ENCODE measurements at regions not wholly inside any gene's neighbourhood (a gene's known extent, or its start where the extent isn't known, plus 50 kb on each side); places are given as distances from the start of the nearest gene placed in this dataset.
A peak's percentile ranks its signal among the peaks of the same experiment; 100 is the strongest.

GRCh38 chr4:106687026-106687425, 318.4 kb upstream of the GIMD1 start:
- ATAC-seq: no peak
- Histone ChIP-seq H2AFZ (0 out of 2 replicates have a peak overlapping the region, but pooled peaks have one; percentile 23), H3K79me2 (replicated peaks; ENCODE audit: insufficient read depth) (no peaks in the 10 kb centered on the region), H4K20me1 (replicated peaks; ENCODE audit: insufficient read depth) (no peaks in the 10 kb centered on the region), H3K27me3 (ENCODE audit: insufficient read depth) (no peaks in the 10 kb centered on the region), H3K4me1 (ENCODE audit: insufficient read depth) (no peaks in the 10 kb centered on the region), H3K4me2 (no peak overlapping the region), H3K4me3 (no peak overlapping the region), H3K36me3 (ENCODE audit: insufficient read depth) (no peaks in the 10 kb centered on the region), H3K27ac (ENCODE audit: low read depth) (no peak overlapping the region), H3K9me2 (ENCODE audit: insufficient read depth) (peaks cover 6% of the 10 kb centered on the region; the same call in 1 of the 2 replicates), H3F3A (replicated peaks; ENCODE audit: low read depth) (no peaks in the 10 kb centered on the region)
- Mint-ChIP-seq H3K9me3 (peaks cover 9% of the 10 kb centered on the region), H3K4me3 (no peak overlapping the region), H3K36me3 (ENCODE audit: low read depth) (peaks cover 3% of the 10 kb centered on the region; the same call in 2 of the 3 replicates), H3K4me1 (no peaks in the 10 kb centered on the region; the same call in 1 of the 3 replicates), H3K27ac (no peak overlapping the region), H3K27me3 (ENCODE audit: insufficient read depth, low read depth, poor library complexity) (no peaks in the 10 kb centered on the region)
- TF ChIP-seq ZNF462 (CRISPR knock-in tag; IDR thresholded peaks at IDR 0.05): no peak
- TF ChIP-seq, protein P1, sequence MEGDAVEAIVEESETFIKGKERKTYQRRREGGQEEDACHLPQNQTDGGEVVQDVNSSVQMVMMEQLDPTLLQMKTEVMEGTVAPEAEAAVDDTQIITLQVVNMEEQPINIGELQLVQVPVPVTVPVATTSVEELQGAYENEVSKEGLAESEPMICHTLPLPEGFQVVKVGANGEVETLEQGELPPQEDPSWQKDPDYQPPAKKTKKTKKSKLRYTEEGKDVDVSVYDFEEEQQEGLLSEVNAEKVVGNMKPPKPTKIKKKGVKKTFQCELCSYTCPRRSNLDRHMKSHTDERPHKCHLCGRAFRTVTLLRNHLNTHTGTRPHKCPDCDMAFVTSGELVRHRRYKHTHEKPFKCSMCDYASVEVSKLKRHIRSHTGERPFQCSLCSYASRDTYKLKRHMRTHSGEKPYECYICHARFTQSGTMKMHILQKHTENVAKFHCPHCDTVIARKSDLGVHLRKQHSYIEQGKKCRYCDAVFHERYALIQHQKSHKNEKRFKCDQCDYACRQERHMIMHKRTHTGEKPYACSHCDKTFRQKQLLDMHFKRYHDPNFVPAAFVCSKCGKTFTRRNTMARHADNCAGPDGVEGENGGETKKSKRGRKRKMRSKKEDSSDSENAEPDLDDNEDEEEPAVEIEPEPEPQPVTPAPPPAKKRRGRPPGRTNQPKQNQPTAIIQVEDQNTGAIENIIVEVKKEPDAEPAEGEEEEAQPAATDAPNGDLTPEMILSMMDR (conservative IDR thresholded peaks at IDR 0.05; ENCODE audit: low read depth in 2 of 2): no peak
- TF ChIP-seq EZH2phosphoT487 (IDR thresholded peaks at IDR 0.05; ENCODE audit: unreplicated experiment): no peak
- TF ChIP-seq POLR2AphosphoS5 (IDR thresholded peaks at IDR 0.05; ENCODE audit: low read depth): no peak
- no peak for TF ChIP-seq JUNB (IDR thresholded peaks at IDR 0.05; ENCODE audit: unreplicated experiment)
- TF ChIP-seq, protein P2, sequence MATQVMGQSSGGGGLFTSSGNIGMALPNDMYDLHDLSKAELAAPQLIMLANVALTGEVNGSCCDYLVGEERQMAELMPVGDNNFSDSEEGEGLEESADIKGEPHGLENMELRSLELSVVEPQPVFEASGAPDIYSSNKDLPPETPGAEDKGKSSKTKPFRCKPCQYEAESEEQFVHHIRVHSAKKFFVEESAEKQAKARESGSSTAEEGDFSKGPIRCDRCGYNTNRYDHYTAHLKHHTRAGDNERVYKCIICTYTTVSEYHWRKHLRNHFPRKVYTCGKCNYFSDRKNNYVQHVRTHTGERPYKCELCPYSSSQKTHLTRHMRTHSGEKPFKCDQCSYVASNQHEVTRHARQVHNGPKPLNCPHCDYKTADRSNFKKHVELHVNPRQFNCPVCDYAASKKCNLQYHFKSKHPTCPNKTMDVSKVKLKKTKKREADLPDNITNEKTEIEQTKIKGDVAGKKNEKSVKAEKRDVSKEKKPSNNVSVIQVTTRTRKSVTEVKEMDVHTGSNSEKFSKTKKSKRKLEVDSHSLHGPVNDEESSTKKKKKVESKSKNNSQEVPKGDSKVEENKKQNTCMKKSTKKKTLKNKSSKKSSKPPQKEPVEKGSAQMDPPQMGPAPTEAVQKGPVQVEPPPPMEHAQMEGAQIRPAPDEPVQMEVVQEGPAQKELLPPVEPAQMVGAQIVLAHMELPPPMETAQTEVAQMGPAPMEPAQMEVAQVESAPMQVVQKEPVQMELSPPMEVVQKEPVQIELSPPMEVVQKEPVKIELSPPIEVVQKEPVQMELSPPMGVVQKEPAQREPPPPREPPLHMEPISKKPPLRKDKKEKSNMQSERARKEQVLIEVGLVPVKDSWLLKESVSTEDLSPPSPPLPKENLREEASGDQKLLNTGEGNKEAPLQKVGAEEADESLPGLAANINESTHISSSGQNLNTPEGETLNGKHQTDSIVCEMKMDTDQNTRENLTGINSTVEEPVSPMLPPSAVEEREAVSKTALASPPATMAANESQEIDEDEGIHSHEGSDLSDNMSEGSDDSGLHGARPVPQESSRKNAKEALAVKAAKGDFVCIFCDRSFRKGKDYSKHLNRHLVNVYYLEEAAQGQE (IDR thresholded peaks at IDR 0.05; ENCODE audit: unreplicated experiment): no peak
- TF ChIP-seq CREB1 (CRISPR knock-in tag; IDR thresholded peaks at IDR 0.05; ENCODE audit: low read depth): no peak
- TF ChIP-seq, protein P3, sequence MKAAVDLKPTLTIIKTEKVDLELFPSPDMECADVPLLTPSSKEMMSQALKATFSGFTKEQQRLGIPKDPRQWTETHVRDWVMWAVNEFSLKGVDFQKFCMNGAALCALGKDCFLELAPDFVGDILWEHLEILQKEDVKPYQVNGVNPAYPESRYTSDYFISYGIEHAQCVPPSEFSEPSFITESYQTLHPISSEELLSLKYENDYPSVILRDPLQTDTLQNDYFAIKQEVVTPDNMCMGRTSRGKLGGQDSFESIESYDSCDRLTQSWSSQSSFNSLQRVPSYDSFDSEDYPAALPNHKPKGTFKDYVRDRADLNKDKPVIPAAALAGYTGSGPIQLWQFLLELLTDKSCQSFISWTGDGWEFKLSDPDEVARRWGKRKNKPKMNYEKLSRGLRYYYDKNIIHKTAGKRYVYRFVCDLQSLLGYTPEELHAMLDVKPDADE (IDR thresholded peaks at IDR 0.05): no peak
- TF ChIP-seq NANOG (IDR thresholded peaks at IDR 0.05; ENCODE audit: borderline replicate concordance): no peak
- no peak for DNase-seq (ENCODE audit: low spot score)

All from GM23338 (cell line).